AG04449 (cell line): ENCODE measurements at regions not wholly inside any gene's neighbourhood (a gene's known extent, or its start where the extent isn't known, plus 50 kb on each side); places are given as distances from the start of the nearest gene placed in this dataset.

Experiments
- CTCF ChIA-PET: fragments of 350-600 bp; formaldehyde crosslinking; extraction: SDS; loops from one replicate; lab custom pipeline; 2021; ENCODE audit warnings: antibody characterized with exemption; lab: Yijun Ruan, JAX
- POLR2A ChIA-PET: fragments of 400-600, 350-600 bp; formaldehyde crosslinking; extraction: SDS; loops from one replicate; lab custom pipeline; 2020; ENCODE audit warnings: antibody characterized with exemption, inconsistent platforms; lab: Yijun Ruan, JAX
- DNase-seq: peaks from one replicate; pipeline ENCODE4 v3.0.0-alpha.2; 2010; ENCODE audit warnings: low read depth, low spot score
- H3K4me3 ChIP-seq: 2 replicates; pipeline ENCODE4 v1.5.1; 2011; ENCODE audit warnings: low read depth, mild to moderate bottlenecking, control low read depth, low read length
- TF ChIP-seq, protein P1 (sequence below): IDR thresholded peaks from one replicate; pipeline ENCODE4 v1.5.1; 2011; ENCODE audit warnings: mild to moderate bottlenecking, moderate library complexity, low read length, control low read depth, inconsistent platforms; ENCODE audit not compliant: insufficient read depth; ENCODE audit errors: missing control alignments

- TF ChIP-seq, protein P1, sequence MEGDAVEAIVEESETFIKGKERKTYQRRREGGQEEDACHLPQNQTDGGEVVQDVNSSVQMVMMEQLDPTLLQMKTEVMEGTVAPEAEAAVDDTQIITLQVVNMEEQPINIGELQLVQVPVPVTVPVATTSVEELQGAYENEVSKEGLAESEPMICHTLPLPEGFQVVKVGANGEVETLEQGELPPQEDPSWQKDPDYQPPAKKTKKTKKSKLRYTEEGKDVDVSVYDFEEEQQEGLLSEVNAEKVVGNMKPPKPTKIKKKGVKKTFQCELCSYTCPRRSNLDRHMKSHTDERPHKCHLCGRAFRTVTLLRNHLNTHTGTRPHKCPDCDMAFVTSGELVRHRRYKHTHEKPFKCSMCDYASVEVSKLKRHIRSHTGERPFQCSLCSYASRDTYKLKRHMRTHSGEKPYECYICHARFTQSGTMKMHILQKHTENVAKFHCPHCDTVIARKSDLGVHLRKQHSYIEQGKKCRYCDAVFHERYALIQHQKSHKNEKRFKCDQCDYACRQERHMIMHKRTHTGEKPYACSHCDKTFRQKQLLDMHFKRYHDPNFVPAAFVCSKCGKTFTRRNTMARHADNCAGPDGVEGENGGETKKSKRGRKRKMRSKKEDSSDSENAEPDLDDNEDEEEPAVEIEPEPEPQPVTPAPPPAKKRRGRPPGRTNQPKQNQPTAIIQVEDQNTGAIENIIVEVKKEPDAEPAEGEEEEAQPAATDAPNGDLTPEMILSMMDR = no peak
- no peak overlapping the region for H3K4me3 ChIP-seq
- CTCF ChIA-PET = no interaction called here
- POLR2A ChIA-PET = no interaction called here
- DNase-seq = no peak
Observed at GRCh38 chr20:60868316-60868891, 383.7 kb upstream of the CDH4 start.

- no peak overlapping the region for H3K4me3 ChIP-seq
- DNase-seq = no peak
Observed at GRCh38 chr20:60869087-60869486, 383.0 kb upstream of the CDH4 start.

DNA sequence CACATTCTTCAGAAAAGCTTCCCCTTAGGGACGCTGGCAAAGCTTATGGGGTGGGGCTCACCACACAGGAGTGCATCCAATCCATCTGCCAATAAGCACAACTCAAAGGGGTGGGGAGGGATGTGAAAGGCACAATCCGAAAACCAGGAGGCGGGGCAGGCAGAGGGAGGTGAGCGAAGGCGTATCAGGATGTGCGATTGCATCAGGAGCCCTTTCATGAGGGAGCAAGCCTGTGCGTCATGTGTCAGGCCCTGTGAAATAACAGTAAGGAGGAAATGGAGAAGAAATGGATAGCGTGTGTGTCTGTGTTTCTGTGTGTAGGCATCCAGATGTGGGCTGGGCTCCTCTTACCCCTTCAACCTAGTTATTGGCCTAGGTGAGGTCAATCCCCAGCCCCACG, 382.4 kb upstream of the CDH4 start:
- ChIA-PET CTCF (no interaction called here), POLR2A (no interaction called here)
- TF ChIP-seq, protein P1 = no peak
- no peak overlapping the region for H3K4me3 ChIP-seq
- DNase-seq = no peak

More at GRCh38 chr20:60869087-60869486, 383.0 kb upstream of the CDH4 start:
- POLR2A ChIA-PET = no interaction called here
- TF ChIP-seq, protein P1 = no peak
- CTCF ChIA-PET = interaction anchor here (0.6 kb wide), 1 partner anchor 1029 kb away, joined by 3 read pairs; no protein-coding TSS in a partner anchor

- DNase-seq = no peak
- H3K4me3 ChIP-seq = no peak overlapping the region
- POLR2A ChIA-PET = no interaction called here
- CTCF ChIA-PET = no interaction called here
- TF ChIP-seq, protein P1 = no peak
Observed at GRCh38 chr20:60870040-60870439, 382.0 kb upstream of the CDH4 start.

- DNase-seq = no peak
- ChIA-PET CTCF (no interaction called here), POLR2A (no interaction called here)
- TF ChIP-seq, protein P1 = no peak
- no peak overlapping the region for H3K4me3 ChIP-seq
Observed at GRCh38 chr20:60872224-60872623, 379.8 kb upstream of the CDH4 start.

DNA sequence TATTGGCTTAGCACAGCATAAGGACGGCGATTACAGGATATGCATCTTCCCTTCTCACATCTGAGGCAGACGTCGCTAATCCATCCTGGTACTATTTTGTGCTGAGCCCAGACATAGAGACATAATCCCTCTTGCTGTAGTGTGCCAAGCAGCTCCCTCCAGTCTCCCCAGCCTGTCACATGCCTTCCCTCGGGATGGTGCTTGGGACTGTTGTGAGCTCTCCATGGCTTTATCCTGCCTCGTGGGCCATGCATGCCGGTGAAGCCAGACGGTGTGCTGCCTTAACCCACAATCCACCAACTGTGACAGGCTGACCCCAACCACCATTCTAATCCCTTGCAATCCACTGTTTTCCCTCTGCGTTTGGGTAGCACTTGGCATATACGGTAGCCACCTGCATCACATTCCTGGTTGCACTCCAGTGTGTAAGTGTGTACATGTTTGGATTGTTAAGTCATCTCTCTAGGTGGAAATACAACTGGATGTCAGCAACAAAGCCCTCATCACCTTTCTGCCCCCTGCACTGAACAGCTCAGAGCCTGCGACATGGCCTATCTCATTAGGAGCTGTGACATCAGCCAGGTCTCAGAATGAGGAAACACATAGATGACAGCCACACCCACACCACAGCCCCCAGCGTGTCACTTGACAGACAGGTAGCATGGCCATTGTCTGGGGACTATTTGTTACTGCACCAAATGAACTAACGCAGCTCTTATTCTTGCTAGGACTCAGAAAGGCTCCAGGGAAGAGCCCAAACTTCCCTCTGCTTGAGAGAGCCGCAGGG, 374.8 kb upstream of the CDH4 start:
- no peak overlapping the region for H3K4me3 ChIP-seq
- TF ChIP-seq, protein P1 = no peak
- ChIA-PET POLR2A (no interaction called here), CTCF (no interaction called here)
- DNase-seq = no peak
